ENCODE measurements at regions not wholly inside any gene's neighbourhood (a gene's known extent, or its start where the extent isn't known, plus 50 kb on each side); places are given as distances from the start of the nearest gene placed in this dataset.
"Not testable (repeated sequence)": the region's sequence is repeated elsewhere in the genome, so short reads cannot be mapped to it uniquely, and the experiment has no call there.

- H3K27ac ChIP-seq, result no peak overlapping the region
- TF ChIP-seq, protein P1, sequence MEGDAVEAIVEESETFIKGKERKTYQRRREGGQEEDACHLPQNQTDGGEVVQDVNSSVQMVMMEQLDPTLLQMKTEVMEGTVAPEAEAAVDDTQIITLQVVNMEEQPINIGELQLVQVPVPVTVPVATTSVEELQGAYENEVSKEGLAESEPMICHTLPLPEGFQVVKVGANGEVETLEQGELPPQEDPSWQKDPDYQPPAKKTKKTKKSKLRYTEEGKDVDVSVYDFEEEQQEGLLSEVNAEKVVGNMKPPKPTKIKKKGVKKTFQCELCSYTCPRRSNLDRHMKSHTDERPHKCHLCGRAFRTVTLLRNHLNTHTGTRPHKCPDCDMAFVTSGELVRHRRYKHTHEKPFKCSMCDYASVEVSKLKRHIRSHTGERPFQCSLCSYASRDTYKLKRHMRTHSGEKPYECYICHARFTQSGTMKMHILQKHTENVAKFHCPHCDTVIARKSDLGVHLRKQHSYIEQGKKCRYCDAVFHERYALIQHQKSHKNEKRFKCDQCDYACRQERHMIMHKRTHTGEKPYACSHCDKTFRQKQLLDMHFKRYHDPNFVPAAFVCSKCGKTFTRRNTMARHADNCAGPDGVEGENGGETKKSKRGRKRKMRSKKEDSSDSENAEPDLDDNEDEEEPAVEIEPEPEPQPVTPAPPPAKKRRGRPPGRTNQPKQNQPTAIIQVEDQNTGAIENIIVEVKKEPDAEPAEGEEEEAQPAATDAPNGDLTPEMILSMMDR (conservative IDR thresholded peaks at IDR 0.05), result no peak
These were observed 193.3 kb upstream of the FAM47A start for GRCh38 chrX:34325460-34325859.

- H3K27ac ChIP-seq, result not testable (repeated sequence)
These were observed 188.3 kb upstream of the FAM47A start for GRCh38 chrX:34320424-34320823.

DNA sequence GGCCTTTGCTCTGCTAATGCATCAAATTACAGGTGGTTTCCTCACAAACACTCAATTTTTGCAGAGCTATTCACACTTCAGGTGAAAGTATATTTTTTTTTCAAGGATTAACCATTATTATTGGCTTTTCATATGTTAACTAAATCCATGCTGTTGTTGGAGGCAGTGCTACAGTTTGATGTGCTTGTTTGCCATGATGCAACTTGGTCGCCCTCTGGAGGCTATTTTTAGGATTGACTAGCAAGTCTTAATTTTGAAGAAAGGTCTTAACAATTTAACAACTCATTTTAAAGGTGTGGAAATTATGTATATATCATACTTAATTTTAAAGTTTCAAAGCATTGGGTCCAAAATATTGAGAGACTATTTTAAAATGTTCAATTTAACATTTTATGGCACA is 168.8 kb upstream of the FAM47A start:
- TF ChIP-seq, protein P1 (conservative IDR thresholded peaks at IDR 0.05), result peak; percentile 79

DNA sequence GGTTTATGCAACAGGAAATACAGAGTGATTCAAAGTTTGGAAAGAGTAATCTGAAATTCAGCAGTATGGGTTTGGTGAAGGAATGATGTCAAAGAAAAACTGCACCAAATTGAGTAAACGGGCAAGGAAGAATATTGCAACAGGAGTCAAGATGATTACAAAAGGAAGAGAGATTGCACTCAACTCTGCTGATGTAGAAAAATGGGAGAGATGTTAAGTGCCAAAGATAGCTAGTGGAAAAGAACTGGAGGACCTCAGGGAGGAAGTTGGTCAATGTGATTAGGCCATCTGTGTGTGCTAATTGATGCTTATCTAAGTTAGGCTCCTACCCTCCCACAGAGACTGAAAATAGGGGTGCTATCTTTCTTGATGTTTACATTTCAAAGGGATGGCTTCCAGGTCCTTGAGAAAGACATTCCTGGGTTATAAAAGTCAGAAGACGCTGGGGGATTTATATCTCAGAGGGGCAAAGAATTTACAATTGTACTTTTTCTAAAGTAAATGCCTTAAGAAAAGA is 167.4 kb upstream of the FAM47A start:
- no peak overlapping the region for H3K27ac ChIP-seq
- TF ChIP-seq, protein P1 (conservative IDR thresholded peaks at IDR 0.05), result no peak

More for the DNA sequence above, 168.8 kb upstream of the FAM47A start:
- no peak overlapping the region for H3K27ac ChIP-seq

- no peak overlapping the region for H3K27ac ChIP-seq
- TF ChIP-seq, protein P1 (conservative IDR thresholded peaks at IDR 0.05), result no peak
These were observed 162.6 kb upstream of the FAM47A start for GRCh38 chrX:34294665-34295064.

GRCh38 chrX:34288782-34289181 is 156.7 kb upstream of the FAM47A start:
- TF ChIP-seq, protein P1 (conservative IDR thresholded peaks at IDR 0.05), result no peak
- no peak overlapping the region for H3K27ac ChIP-seq

DNA sequence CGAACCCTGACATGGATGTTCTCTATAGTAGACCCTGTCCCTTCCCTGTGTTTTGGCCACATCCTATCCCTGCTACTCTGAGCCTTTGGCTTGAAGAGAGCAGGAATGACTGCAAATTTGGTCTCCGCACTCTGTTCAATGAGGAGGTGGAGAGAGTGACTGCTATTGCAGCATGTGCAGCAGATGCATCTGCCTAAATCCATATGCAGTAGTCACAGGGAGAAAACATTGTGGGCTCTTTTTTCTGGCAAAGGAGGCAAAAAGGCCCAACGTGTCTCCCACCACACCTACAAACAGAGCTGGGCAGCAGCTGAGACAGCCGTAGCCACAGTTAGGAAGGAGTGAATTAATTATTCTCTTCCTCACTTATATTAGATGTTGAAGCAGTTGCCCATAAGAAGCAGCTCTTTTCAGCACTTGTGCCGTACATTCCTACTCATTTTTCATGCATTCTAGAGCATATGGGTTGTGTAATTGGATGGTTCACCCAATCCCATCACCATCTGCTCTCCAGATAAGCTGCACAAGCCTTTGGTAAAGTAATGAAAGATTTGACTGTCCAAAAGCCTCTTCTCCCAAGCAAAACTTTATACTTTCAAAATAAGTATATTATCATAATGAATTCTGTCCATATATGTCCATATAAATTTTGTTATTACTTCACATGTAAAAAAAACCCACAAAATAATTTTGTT is 147.9 kb upstream of the FAM47A start:
- TF ChIP-seq, protein P1 (conservative IDR thresholded peaks at IDR 0.05), result no peak
- no peak overlapping the region for H3K27ac ChIP-seq

DNA sequence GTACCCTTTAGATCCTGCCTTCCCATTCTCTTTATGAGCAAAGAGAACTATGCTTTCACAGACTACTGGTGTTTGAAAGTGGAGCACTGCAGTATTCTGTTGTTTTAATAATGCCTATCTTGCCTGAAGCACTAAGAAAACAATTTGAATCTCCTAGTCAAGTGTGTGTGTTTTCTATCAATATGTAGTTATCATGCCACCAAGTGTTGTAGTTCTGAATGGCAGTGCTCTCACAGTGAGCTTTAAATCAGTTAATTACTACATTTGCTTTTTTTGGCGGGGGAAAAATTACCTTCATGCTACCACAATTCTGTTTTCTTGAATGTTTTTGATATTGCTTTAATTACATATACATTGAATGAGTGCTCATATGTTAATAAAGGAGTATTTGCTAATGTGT is 143.6 kb upstream of the FAM47A start:
- H3K27ac ChIP-seq, result no peak overlapping the region
- TF ChIP-seq, protein P1 (conservative IDR thresholded peaks at IDR 0.05), result no peak

Measured in VCaP (cell line).